Epithelial cell of esophagus (primary cell): ENCODE measurements at regions not wholly inside any gene's neighbourhood (a gene's known extent, or its start where the extent isn't known, plus 50 kb on each side); places are given as distances from the start of the nearest gene placed in this dataset.
A peak's percentile ranks its signal among the peaks of the same experiment; 100 is the strongest.

ENCODE experiments used
- DNase-seq: peaks from one replicate; pipeline ENCODE4 v3.0.0; 2010; ENCODE audit warnings: low read depth
- H3K4me3 ChIP-seq: 2 replicates; pipeline ENCODE4 v1.5.1; 2011; ENCODE audit warnings: mild to moderate bottlenecking, low read length, control low read depth
- TF ChIP-seq, protein P1 (sequence below): IDR thresholded peaks from 2 replicates; pipeline ENCODE4 v1.5.1; 2011; ENCODE audit warnings: low read depth, mild to moderate bottlenecking, low read length, control low read depth, inconsistent platforms; ENCODE audit not compliant: insufficient read depth; ENCODE audit errors: missing control alignments

- no peak for DNase-seq
- TF ChIP-seq, protein P1, sequence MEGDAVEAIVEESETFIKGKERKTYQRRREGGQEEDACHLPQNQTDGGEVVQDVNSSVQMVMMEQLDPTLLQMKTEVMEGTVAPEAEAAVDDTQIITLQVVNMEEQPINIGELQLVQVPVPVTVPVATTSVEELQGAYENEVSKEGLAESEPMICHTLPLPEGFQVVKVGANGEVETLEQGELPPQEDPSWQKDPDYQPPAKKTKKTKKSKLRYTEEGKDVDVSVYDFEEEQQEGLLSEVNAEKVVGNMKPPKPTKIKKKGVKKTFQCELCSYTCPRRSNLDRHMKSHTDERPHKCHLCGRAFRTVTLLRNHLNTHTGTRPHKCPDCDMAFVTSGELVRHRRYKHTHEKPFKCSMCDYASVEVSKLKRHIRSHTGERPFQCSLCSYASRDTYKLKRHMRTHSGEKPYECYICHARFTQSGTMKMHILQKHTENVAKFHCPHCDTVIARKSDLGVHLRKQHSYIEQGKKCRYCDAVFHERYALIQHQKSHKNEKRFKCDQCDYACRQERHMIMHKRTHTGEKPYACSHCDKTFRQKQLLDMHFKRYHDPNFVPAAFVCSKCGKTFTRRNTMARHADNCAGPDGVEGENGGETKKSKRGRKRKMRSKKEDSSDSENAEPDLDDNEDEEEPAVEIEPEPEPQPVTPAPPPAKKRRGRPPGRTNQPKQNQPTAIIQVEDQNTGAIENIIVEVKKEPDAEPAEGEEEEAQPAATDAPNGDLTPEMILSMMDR: no peak
Observed at GRCh38 chr10:8296734-8297101, 242.2 kb downstream of the GATA3 start.

DNA sequence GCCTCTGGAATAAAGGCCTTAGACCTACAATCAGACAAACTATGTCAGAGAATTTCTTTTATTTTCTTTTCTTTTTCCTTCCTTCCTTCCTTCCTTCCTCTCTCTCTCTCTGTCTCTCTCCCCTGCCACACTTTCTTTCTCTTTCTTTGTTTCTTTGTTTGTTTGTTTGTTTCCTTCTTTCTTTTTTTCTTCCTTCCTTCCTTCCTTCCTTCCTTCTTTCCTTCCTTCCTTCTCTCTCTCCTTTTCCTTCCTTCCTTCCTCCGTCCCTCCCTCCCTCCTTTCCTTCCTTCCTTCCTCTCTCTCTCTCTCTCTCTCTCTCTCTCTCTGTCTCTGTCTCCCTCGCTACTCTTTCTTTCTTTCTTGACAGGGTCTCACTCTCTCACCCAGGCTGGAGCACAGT, 242.6 kb downstream of the GATA3 start:
- TF ChIP-seq, protein P1: no peak
- no peak overlapping the region for H3K4me3 ChIP-seq
- no peak for DNase-seq

More at GRCh38 chr10:8296734-8297101, 242.2 kb downstream of the GATA3 start:
- no peak overlapping the region for H3K4me3 ChIP-seq

GRCh38 chr10:8297959-8298358, 243.5 kb downstream of the GATA3 start:
- no peak overlapping the region for H3K4me3 ChIP-seq
- DNase-seq: no peak
- TF ChIP-seq, protein P1: no peak

- TF ChIP-seq, protein P1: no peak
- no peak for DNase-seq
- no peak overlapping the region for H3K4me3 ChIP-seq
Observed at GRCh38 chr10:8298896-8299570, 244.5 kb downstream of the GATA3 start.

GRCh38 chr10:8300925-8301324, 246.4 kb downstream of the GATA3 start:
- TF ChIP-seq, protein P1: no peak
- DNase-seq: peak; percentile 74

DNA sequence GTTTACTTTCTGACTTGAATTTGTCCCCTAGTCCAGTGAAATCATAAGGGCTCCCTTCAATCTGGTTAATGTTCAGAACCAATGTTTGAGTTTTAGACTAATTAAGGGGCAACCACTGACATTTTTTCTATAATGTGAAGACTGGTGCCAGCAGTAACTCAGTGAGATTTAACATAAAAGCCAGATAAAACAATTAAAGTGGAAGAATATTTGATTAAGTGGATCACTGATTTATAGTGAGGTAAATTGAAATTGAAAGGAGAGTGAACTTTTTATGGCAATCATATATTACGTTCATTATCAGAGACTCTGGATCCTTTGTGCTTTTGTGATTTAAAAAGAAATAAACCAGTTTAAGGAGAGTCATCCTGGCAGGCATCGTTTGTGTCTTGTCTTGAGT, 246.8 kb downstream of the GATA3 start:
- TF ChIP-seq, protein P1: no peak
- no peak for DNase-seq
- H3K4me3 ChIP-seq: no peak overlapping the region

More at GRCh38 chr10:8300925-8301324, 246.4 kb downstream of the GATA3 start:
- H3K4me3 ChIP-seq: no peak overlapping the region

- peak; percentile 62 for DNase-seq
- H3K4me3 ChIP-seq: no peak overlapping the region
- TF ChIP-seq, protein P1: no peak
Observed at GRCh38 chr10:8301831-8302230, 247.3 kb downstream of the GATA3 start.
